ENCODE measurements at regions not wholly inside any gene's neighbourhood (a gene's known extent, or its start where the extent isn't known, plus 50 kb on each side); places are given as distances from the start of the nearest gene placed in this dataset.

DNA sequence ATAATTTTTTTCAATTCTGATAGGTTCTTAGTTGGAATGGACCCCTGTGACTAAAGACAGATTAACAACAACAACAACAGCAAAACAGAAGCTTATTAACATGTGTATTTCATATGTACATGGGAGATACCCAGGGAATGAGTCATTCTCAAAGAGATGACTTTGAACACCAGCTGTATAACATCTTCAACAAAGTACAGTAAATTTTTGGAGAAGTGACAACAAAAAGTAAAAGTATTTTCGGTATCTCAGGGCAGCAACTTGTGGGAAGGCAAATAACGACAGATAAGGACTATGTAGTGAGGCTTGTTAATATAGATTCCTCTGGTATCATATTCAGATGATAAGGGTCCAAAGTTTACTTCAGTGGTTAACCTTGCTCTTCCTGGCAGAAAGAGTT lies 573.4 kb upstream of the RAG2 start (continued):
- TF ChIP-seq, protein P1, sequence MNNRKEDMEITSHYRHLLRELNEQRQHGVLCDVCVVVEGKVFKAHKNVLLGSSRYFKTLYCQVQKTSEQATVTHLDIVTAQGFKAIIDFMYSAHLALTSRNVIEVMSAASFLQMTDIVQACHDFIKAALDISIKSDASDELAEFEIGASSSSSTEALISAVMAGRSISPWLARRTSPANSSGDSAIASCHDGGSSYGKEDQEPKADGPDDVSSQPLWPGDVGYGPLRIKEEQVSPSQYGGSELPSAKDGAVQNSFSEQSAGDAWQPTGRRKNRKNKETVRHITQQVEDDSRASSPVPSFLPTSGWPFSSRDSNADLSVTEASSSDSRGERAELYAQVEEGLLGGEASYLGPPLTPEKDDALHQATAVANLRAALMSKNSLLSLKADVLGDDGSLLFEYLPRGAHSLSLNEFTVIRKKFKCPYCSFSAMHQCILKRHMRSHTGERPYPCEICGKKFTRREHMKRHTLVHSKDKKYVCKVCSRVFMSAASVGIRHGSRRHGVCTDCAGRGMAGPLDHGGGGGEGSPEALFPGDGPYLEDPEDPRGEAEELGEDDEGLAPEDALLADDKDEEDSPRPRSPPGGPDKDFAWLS (CRISPR knock-in tag; IDR thresholded peaks at IDR 0.05; ENCODE audit: borderline replicate concordance): no peak
- TF ChIP-seq GZF1 (CRISPR knock-in tag; IDR thresholded peaks at IDR 0.05) (no peak), KDM5A (IDR thresholded peaks at IDR 0.05; ENCODE audit: borderline replicate concordance, low read length) (no peak), ZBTB8A (CRISPR knock-in tag; IDR thresholded peaks at IDR 0.05; ENCODE audit: borderline replicate concordance, low read depth) (no peak), MAFF (IDR thresholded peaks at IDR 0.05; ENCODE audit: low read depth, low read length) (no peak), GLI4 (CRISPR knock-in tag; IDR thresholded peaks at IDR 0.05; ENCODE audit: borderline replicate concordance) (no peak), ZNF30 (CRISPR knock-in tag; IDR thresholded peaks at IDR 0.05) (no peak)
- TF ChIP-seq, protein P2, sequence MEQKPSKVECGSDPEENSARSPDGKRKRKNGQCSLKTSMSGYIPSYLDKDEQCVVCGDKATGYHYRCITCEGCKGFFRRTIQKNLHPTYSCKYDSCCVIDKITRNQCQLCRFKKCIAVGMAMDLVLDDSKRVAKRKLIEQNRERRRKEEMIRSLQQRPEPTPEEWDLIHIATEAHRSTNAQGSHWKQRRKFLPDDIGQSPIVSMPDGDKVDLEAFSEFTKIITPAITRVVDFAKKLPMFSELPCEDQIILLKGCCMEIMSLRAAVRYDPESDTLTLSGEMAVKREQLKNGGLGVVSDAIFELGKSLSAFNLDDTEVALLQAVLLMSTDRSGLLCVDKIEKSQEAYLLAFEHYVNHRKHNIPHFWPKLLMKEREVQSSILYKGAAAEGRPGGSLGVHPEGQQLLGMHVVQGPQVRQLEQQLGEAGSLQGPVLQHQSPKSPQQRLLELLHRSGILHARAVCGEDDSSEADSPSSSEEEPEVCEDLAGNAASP (CRISPR knock-in tag; IDR thresholded peaks at IDR 0.05; ENCODE audit: borderline replicate concordance): no peak
- TF ChIP-seq, protein P3, sequence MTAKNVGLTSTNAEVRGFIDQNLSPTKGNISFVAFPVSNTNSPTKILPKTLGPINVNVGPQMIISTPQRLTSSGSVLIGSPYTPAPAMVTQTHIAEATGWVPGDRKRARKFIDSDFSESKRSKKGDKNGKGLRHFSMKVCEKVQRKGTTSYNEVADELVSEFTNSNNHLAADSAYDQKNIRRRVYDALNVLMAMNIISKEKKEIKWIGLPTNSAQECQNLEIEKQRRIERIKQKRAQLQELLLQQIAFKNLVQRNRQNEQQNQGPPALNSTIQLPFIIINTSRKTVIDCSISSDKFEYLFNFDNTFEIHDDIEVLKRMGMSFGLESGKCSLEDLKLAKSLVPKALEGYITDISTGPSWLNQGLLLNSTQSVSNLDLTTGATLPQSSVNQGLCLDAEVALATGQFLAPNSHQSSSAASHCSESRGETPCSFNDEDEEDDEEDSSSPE (CRISPR knock-in tag; IDR thresholded peaks at IDR 0.05): no peak
- TF ChIP-seq, protein P4, sequence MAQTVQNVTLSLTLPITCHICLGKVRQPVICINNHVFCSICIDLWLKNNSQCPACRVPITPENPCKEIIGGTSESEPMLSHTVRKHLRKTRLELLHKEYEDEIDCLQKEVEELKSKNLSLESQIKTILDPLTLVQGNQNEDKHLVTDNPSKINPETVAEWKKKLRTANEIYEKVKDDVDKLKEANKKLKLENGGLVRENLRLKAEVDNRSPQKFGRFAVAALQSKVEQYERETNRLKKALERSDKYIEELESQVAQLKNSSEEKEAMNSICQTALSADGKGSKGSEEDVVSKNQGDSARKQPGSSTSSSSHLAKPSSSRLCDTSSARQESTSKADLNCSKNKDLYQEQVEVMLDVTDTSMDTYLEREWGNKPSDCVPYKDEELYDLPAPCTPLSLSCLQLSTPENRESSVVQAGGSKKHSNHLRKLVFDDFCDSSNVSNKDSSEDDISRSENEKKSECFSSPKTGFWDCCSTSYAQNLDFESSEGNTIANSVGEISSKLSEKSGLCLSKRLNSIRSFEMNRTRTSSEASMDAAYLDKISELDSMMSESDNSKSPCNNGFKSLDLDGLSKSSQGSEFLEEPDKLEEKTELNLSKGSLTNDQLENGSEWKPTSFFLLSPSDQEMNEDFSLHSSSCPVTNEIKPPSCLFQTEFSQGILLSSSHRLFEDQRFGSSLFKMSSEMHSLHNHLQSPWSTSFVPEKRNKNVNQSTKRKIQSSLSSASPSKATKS (CRISPR knock-in tag; IDR thresholded peaks at IDR 0.05): no peak

All from HepG2 (cell line).